ENCODE measurements at regions not wholly inside any gene's neighbourhood (a gene's known extent, or its start where the extent isn't known, plus 50 kb on each side); places are given as distances from the start of the nearest gene placed in this dataset.

DNA sequence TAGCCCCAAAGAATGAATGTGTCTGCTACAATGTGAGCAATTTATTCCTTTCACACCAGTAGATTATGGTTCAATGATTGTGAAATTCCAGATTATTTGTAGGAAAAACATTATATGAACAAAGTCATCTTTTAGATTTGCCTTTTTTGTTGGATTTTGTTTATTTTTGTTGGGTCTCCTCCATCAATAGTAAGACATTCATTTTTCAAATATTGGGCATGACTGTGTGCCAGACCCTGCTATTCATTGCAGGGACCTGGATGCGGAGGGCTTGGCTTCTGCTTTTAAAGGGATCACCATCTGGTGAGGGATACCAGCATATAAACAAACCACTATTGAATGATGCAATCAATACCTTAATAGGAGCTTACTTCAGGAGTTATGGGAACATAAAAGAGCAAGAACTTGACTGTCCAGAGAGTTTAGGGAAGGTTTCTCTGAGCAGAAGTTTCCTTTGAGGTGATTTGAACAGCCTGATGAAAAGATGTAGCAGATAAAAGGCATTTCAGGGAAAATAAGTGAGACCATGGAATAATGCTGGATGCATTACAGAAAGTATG lies 486.7 kb downstream of the EPHA4 start:
- Histone ChIP-seq H3K56ac (ENCODE audit: insufficient read length, low read depth, low read length) (no peak overlapping the region), H4K5ac (ENCODE audit: insufficient read length, low read depth, low read length) (no peak overlapping the region), H4K8ac (replicated peaks; ENCODE audit: insufficient read length, low read depth, low read length) (no peak overlapping the region), H3K14ac (ENCODE audit: insufficient read depth, low read length) (no peak overlapping the region), H2AK5ac (ENCODE audit: insufficient read length, low read length) (no peak overlapping the region), H3K18ac (ENCODE audit: insufficient read length, low read depth, low read length) (no peak overlapping the region), H3K23ac (ENCODE audit: insufficient read length, low read depth, low read length) (no peak overlapping the region), H3K4me2 (ENCODE audit: insufficient read depth, insufficient read length, low read length) (no peak overlapping the region), H3K4me1 (ENCODE audit: insufficient read depth, low read length) (no peaks in the 10 kb centered on the region), H3K27me3 (ENCODE audit: insufficient read depth, low read length) (no peaks in the 10 kb centered on the region), H3K79me1 (ENCODE audit: insufficient read depth, low read depth, low read length, poor library complexity, severe bottlenecking) (no peaks in the 10 kb centered on the region), H3K9ac (ENCODE audit: extremely low read depth, insufficient read length, low read length) (no peak overlapping the region), H3K27ac (ENCODE audit: insufficient read length, low read depth, low read length) (no peak overlapping the region), H2BK15ac (ENCODE audit: low read depth, low read length) (no peak overlapping the region), H2BK5ac (ENCODE audit: insufficient read length, low read length) (no peak overlapping the region), H3K23me2 (ENCODE audit: insufficient read length, low read depth, low read length, poor library complexity, severe bottlenecking) (no peaks in the 10 kb centered on the region), H2BK12ac (ENCODE audit: insufficient read length, low read depth, low read length) (no peak overlapping the region), H3K9me3 (ENCODE audit: control insufficient read depth, low read depth, low read length) (no peaks in the 10 kb centered on the region), H2AFZ (ENCODE audit: low read length) (no peak overlapping the region), H3K4ac (ENCODE audit: low read depth, low read length) (no peak overlapping the region), H2BK120ac (ENCODE audit: low read depth, low read length, poor library complexity, severe bottlenecking) (no peak overlapping the region), H4K91ac (ENCODE audit: insufficient read length, low read depth, low read length) (no peak overlapping the region), H4K20me1 (ENCODE audit: control insufficient read depth, insufficient read depth, insufficient read length) (no peaks in the 10 kb centered on the region), H3K79me2 (ENCODE audit: insufficient read depth, low read length) (no peaks in the 10 kb centered on the region), H2BK20ac (ENCODE audit: low read depth, low read length, poor library complexity, severe bottlenecking) (no peak overlapping the region), H3T11ph (ENCODE audit: low read length) (no peak overlapping the region)
- H3K4me3 Mint-ChIP-seq = no peak overlapping the region
- H3K36me3 Mint-ChIP-seq (ENCODE audit: insufficient read depth in 1 of 3, low read depth in 3 of 3) = no peaks in the 10 kb centered on the region
- no peaks in the 10 kb centered on the region for H3K9me3 Mint-ChIP-seq
- no peaks in the 10 kb centered on the region for H3K27me3 Mint-ChIP-seq (ENCODE audit: low read depth)
- TF ChIP-seq, protein P1, sequence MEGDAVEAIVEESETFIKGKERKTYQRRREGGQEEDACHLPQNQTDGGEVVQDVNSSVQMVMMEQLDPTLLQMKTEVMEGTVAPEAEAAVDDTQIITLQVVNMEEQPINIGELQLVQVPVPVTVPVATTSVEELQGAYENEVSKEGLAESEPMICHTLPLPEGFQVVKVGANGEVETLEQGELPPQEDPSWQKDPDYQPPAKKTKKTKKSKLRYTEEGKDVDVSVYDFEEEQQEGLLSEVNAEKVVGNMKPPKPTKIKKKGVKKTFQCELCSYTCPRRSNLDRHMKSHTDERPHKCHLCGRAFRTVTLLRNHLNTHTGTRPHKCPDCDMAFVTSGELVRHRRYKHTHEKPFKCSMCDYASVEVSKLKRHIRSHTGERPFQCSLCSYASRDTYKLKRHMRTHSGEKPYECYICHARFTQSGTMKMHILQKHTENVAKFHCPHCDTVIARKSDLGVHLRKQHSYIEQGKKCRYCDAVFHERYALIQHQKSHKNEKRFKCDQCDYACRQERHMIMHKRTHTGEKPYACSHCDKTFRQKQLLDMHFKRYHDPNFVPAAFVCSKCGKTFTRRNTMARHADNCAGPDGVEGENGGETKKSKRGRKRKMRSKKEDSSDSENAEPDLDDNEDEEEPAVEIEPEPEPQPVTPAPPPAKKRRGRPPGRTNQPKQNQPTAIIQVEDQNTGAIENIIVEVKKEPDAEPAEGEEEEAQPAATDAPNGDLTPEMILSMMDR (conservative IDR thresholded peaks at IDR 0.05) = no peak
- WGBS (ENCODE audit: extremely low coverage, insufficient read length, low lambda C conversion rate) = no CpG with 5 or more reads among the region's 1 CpG
- no peak for DNase-seq
- H3K4me1 Mint-ChIP-seq = 0 out of 4 replicates have a peak, but pooled peaks cover 0 to 5% of the 10 kb centered on the region in 2 experiments
- no peak overlapping the region; a peak in 1 of 7 replicates for H3K27ac Mint-ChIP-seq
